H1 (cell line): ENCODE measurements at regions not wholly inside any gene's neighbourhood (a gene's known extent, or its start where the extent isn't known, plus 50 kb on each side); places are given as distances from the start of the nearest gene placed in this dataset.

Source experiments
- CTCF ChIA-PET: fragments of 300-600 bp; sonication (Branson Sonifier 250); formaldehyde crosslinking; loops from one replicate; lab custom pipeline; 2021; ENCODE audit not compliant: partially characterized antibody; lab: Charles Lee
- POLR2A ChIA-PET: fragments of 300-600 bp; sonication (Branson Sonifier 250); formaldehyde crosslinking; loops from one replicate; lab custom pipeline; 2021; ENCODE audit warnings: inconsistent platforms; ENCODE audit not compliant: partially characterized antibody; lab: Charles Lee
- DNase-seq, 2 experiments: peaks; one replicate each; pipeline versions ENCODE4 v3.0.0 to v3.0.0-alpha.2; 2010 to 2022; ENCODE audit warnings: low spot score in 2 of 2, low read depth in 1 of 2, mixed read lengths in 1 of 2
- FAIRE-seq: peaks from 2 replicates; lab custom pipeline; 2011; peaks lifted over from hg19 to GRCh38; lab: Jason Lieb, UNC
- H2AFZ ChIP-seq: 2 replicates; pipeline ENCODE4 v1.8.1; 2012; ENCODE audit warnings: low read length, inconsistent platforms
- H2AK5ac ChIP-seq: 2 replicates; pipeline ENCODE4 v1.6.1; 2013; ENCODE audit warnings: low read depth, low read length
- H2BK120ac ChIP-seq: replicated peaks from 2 replicates; pipeline ENCODE3; 2013; ENCODE audit warnings: low read depth, low read length, inconsistent platforms
- H2BK12ac ChIP-seq: 2 replicates; pipeline ENCODE4 v1.6.1; 2013; ENCODE audit warnings: low read depth, low read length
- H2BK15ac ChIP-seq: 2 replicates; pipeline ENCODE4 v1.6.1; 2013; ENCODE audit warnings: low read length
- H2BK20ac ChIP-seq: 2 replicates; pipeline ENCODE4 v1.6.1; 2013; ENCODE audit warnings: low read length
- H2BK5ac ChIP-seq: 2 replicates; pipeline ENCODE4 v1.6.1; 2013; ENCODE audit warnings: low read depth, low read length
- H3K14ac ChIP-seq: 2 replicates; pipeline ENCODE4 v1.6.1; 2013; ENCODE audit warnings: inconsistent platforms; ENCODE audit not compliant: insufficient read length
- H3K18ac ChIP-seq: 2 replicates; pipeline ENCODE4 v1.6.1; 2013; ENCODE audit warnings: low read length; ENCODE audit errors: extremely low read depth
- H3K23ac ChIP-seq: 2 replicates; pipeline ENCODE4 v1.6.1; 2013; ENCODE audit warnings: inconsistent platforms; ENCODE audit not compliant: insufficient read length
- H3K23me2 ChIP-seq: 2 replicates; pipeline ENCODE4 v1.6.1; 2013; ENCODE audit warnings: low read depth, low read length
- H3K27ac ChIP-seq: 2 replicates; pipeline ENCODE4 v1.6.1; 2011; ENCODE audit warnings: low read depth, low read length, inconsistent platforms
- H3K27me3 ChIP-seq, 4 experiments: replicated peaks in 1 of 4; 1 replicate in 1 of 4; 2 replicates in 3 of 4; pipeline versions ENCODE4 v1.6.1 to v1.8.1; 2011 to 2013; ENCODE audit warnings: low read length in 3 of 4, mild to moderate bottlenecking in 3 of 4, inconsistent platforms in 2 of 4, mixed read lengths in 2 of 4, moderate library complexity in 1 of 4; ENCODE audit not compliant: control insufficient read depth in 3 of 4, insufficient read depth in 3 of 4; ENCODE audit errors: extremely low read depth in 1 of 4
- H3K36me3 ChIP-seq, 4 experiments: 2 replicates each; pipeline versions ENCODE4 v1.6.1 to v1.8.1; 2011 to 2013; ENCODE audit warnings: mild to moderate bottlenecking in 4 of 4, low read length in 3 of 4, moderate library complexity in 2 of 4, control low read depth in 1 of 4, inconsistent platforms in 1 of 4; ENCODE audit not compliant: insufficient read depth in 4 of 4, control insufficient read depth in 2 of 4
- H3K4ac ChIP-seq: replicated peaks from 2 replicates; pipeline ENCODE3; 2013; ENCODE audit warnings: low read length, low read depth, mixed read lengths, inconsistent platforms; ENCODE audit not compliant: insufficient read length
- H3K4me1 ChIP-seq, 4 experiments: replicated peaks in 1 of 4; 1 replicate in 1 of 4; 2 replicates in 3 of 4; pipeline versions ENCODE4 v1.6.1 to v1.8.1; 2011 to 2013; ENCODE audit warnings: low read length in 3 of 4, inconsistent platforms in 2 of 4, mixed read lengths in 1 of 4; ENCODE audit not compliant: insufficient read depth in 4 of 4, control insufficient read depth in 3 of 4
- H3K4me2 ChIP-seq, 2 experiments: 2 replicates each; pipeline versions ENCODE4 v1.6.1 to v1.8.1; 2011 to 2013; ENCODE audit warnings: low read depth in 2 of 2, low read length in 2 of 2, control low read depth in 1 of 2, inconsistent platforms in 1 of 2, mild to moderate bottlenecking in 1 of 2; ENCODE audit not compliant: insufficient read depth in 1 of 2
- H3K4me3 ChIP-seq, 4 experiments: fragments of 200-600, 300-600 bp in 1 of 4; sonication (generic), shearing (Covaris generic), sonication (Bioruptor Twin) in 1 of 4; 2 replicates each; pipeline versions ENCODE4 v1.5.1 to v1.8.1; 2011 to 2016; ENCODE audit warnings: low read length in 4 of 4, low read depth in 3 of 4, control low read depth in 2 of 4, inconsistent platforms in 2 of 4, mild to moderate bottlenecking in 2 of 4, mixed read lengths in 1 of 4, moderate library complexity in 1 of 4; ENCODE audit not compliant: insufficient read depth in 2 of 4; ENCODE audit errors: extremely low read depth in 1 of 4
- H3K56ac ChIP-seq: replicated peaks from 2 replicates; pipeline ENCODE3; 2013; ENCODE audit warnings: low read depth, mild to moderate bottlenecking, mixed read lengths, low read length, inconsistent platforms; ENCODE audit not compliant: insufficient read length
- H3K79me1 ChIP-seq: 2 replicates; pipeline ENCODE4 v1.6.1; 2013; ENCODE audit warnings: low read depth, low read length, control low read depth
- H3K79me2 ChIP-seq, 2 experiments: 2 replicates each; pipeline versions ENCODE4 v1.6.1 to v1.8.1; 2012 to 2013; ENCODE audit warnings: low read length in 2 of 2, mild to moderate bottlenecking in 2 of 2, inconsistent platforms in 1 of 2; ENCODE audit not compliant: insufficient read depth in 2 of 2, control insufficient read depth in 1 of 2
- H3K9ac ChIP-seq, 4 experiments: replicated peaks in 1 of 4; 1 replicate in 1 of 4; 2 replicates in 3 of 4; pipeline versions ENCODE4 v1.6.1 to v1.8.1; 2011 to 2013; ENCODE audit warnings: low read depth in 3 of 4, low read length in 3 of 4, control low read depth in 2 of 4, mild to moderate bottlenecking in 2 of 4, moderate library complexity in 2 of 4, inconsistent platforms in 1 of 4; ENCODE audit errors: extremely low read depth in 1 of 4
- H3K9me3 ChIP-seq, 2 experiments: 2 replicates each; pipeline versions ENCODE4 v1.6.1 to v1.8.1; 2012 to 2013; ENCODE audit warnings: mild to moderate bottlenecking in 2 of 2, moderate library complexity in 2 of 2, control low read depth in 1 of 2, inconsistent platforms in 1 of 2, low read depth in 1 of 2, low read length in 1 of 2, mixed read lengths in 1 of 2; ENCODE audit not compliant: insufficient read depth in 2 of 2
- H4K20me1 ChIP-seq, 2 experiments: replicated peaks in 1 of 2; 2 replicates each; pipeline versions ENCODE3 to v1.8.1; 2011 to 2013; ENCODE audit warnings: inconsistent platforms in 2 of 2, low read length in 2 of 2, mild to moderate bottlenecking in 1 of 2; ENCODE audit not compliant: insufficient read depth in 2 of 2, control insufficient read depth in 1 of 2
- H4K5ac ChIP-seq: 2 replicates; pipeline ENCODE4 v1.6.1; 2013; ENCODE audit warnings: low read length, low read depth, mixed read lengths, inconsistent platforms; ENCODE audit not compliant: insufficient read length
- H4K8ac ChIP-seq: 2 replicates; pipeline ENCODE4 v1.8.0; 2013; ENCODE audit warnings: mild to moderate bottlenecking, moderate library complexity, low read length, inconsistent platforms; ENCODE audit not compliant: insufficient read depth; ENCODE audit errors: extremely low read depth
- H4K91ac ChIP-seq: replicated peaks from 2 replicates; pipeline ENCODE3; 2013; ENCODE audit warnings: low read length, mixed read lengths, inconsistent platforms; ENCODE audit not compliant: insufficient read length
- BRCA1 ChIP-seq: IDR thresholded peaks from 2 replicates; pipeline ENCODE4 v1.6.1; 2012; ENCODE audit warnings: low read depth, low read length, improper control_type of control experiment
- CBX5 ChIP-seq: fragments of 300-800, 300-1000 bp; sonication (generic); IDR thresholded peaks from 2 replicates; pipeline ENCODE4 v1.7.1; 2016; ENCODE audit warnings: antibody characterized with exemption, low read length, low read depth
- CHD2 ChIP-seq: IDR thresholded peaks from 2 replicates; pipeline ENCODE4 v1.6.1; 2012; ENCODE audit warnings: low read length, improper control_type of control experiment
- JUND ChIP-seq: IDR thresholded peaks from 2 replicates; pipeline ENCODE4 v1.6.1; 2011; ENCODE audit warnings: mild to moderate bottlenecking, improper control_type of control experiment, low read length
- MAFK ChIP-seq: IDR thresholded peaks from 2 replicates; pipeline ENCODE4 v1.6.1; 2012; ENCODE audit warnings: low read depth, mild to moderate bottlenecking, improper control_type of control experiment, low read length
- POLR2AphosphoS5 ChIP-seq: IDR thresholded peaks from 2 replicates; pipeline ENCODE4 v1.6.1; 2011; ENCODE audit warnings: low read depth, low read length
- RAD21 ChIP-seq, 2 experiments: IDR thresholded peaks in 1 of 2; conservative IDR thresholded peaks in 1 of 2; 2 replicates each; pipeline ENCODE4 v1.6.1; 2011; ENCODE audit warnings: low read depth in 2 of 2, low read length in 2 of 2, improper control_type of control experiment in 1 of 2, inconsistent platforms in 1 of 2, mild to moderate bottlenecking in 1 of 2, moderate library complexity in 1 of 2
- RFX5 ChIP-seq: IDR thresholded peaks from 2 replicates; pipeline ENCODE4 v1.6.1; 2011; ENCODE audit warnings: low read depth, low read length, improper control_type of control experiment, borderline replicate concordance
- RNF2 ChIP-seq: fragments of 200-900, 300-1000 bp; sonication (generic); IDR thresholded peaks from 2 replicates; pipeline ENCODE4 v1.7.1; 2016; ENCODE audit warnings: borderline replicate concordance, low read depth, mild to moderate bottlenecking, antibody characterized with exemption, low read length; ENCODE audit not compliant: poor library complexity, severe bottlenecking; ENCODE audit errors: missing control alignments
- TAF7 ChIP-seq: optimal IDR thresholded peaks from 2 replicates; pipeline ENCODE3; 2011; ENCODE audit warnings: low read depth, mild to moderate bottlenecking, inconsistent platforms, low read length, moderate library complexity, borderline replicate concordance
- TBP ChIP-seq: IDR thresholded peaks from 2 replicates; pipeline ENCODE4 v1.6.1; 2011; ENCODE audit warnings: low read depth, low read length, improper control_type of control experiment
- WGBS, 2 experiments: shearing (Covaris generic) in 1 of 2; methylation state at CpG; one replicate each; pipeline versions ENCODE4 v1.1.6 to v1.1.7; 2013 to 2015; ENCODE audit warnings: low lambda C conversion rate in 2 of 2, mixed read lengths in 2 of 2, inconsistent platforms in 1 of 2, low coverage in 1 of 2, missing lambda C conversion rate in 1 of 2; ENCODE audit not compliant: insufficient replicate concordance in 2 of 2, insufficient coverage in 1 of 2, insufficient read length in 1 of 2; ENCODE audit errors: extremely low coverage in 1 of 2, missing lambda C conversion rate in 1 of 2; 5-methylcytosine and 5-hydroxymethylcytosine counted together
- TF ChIP-seq, protein P1 (sequence below): IDR thresholded peaks from 2 replicates; pipeline ENCODE4 v1.6.1; 2011; ENCODE audit warnings: low read length, improper control_type of control experiment

- no peak overlapping the region for H2BK5ac ChIP-seq
- no peak overlapping the region for H2AK5ac ChIP-seq
- no peak overlapping the region for H3K4me2 ChIP-seq
- no peak overlapping the region for H4K91ac ChIP-seq
- no peak for DNase-seq
- H2BK20ac ChIP-seq, result no peak overlapping the region
- H3K9me3 ChIP-seq, result no peaks in the 10 kb centered on the region
- H2BK120ac ChIP-seq, result no peak overlapping the region
- no peak for FAIRE-seq
- H3K9ac ChIP-seq, result no peak overlapping the region
- no peak overlapping the region for H2BK15ac ChIP-seq
- H3K23me2 ChIP-seq, result 0 out of 2 replicates have a peak, but pooled peaks cover 1% of the 10 kb centered on the region
- no peak overlapping the region for H3K4me3 ChIP-seq
- H3K27ac ChIP-seq, result no peak overlapping the region
- no peak overlapping the region for H2BK12ac ChIP-seq
- H4K20me1 ChIP-seq, result no peaks in the 10 kb centered on the region
- H3K4me1 ChIP-seq, result peaks cover 0 to 5% (median under 1%) of the 10 kb centered on the region in 4 experiments; a peak in 2 of 7 replicates
- WGBS, 2 experiments, result 89% methylated on average over 5 of the region's 5 CpGs; no CpG with 5 or more reads in 1 of the 2 experiments
- H4K5ac ChIP-seq, result no peak overlapping the region
- H4K8ac ChIP-seq, result no peak overlapping the region
- no peaks in the 10 kb centered on the region for H3K79me2 ChIP-seq
- ChIA-PET POLR2A (interaction anchor here (1.1 kb wide), 1 partner anchor 13 kb away, joined by 3 read pairs; no protein-coding TSS in a partner anchor), CTCF (interaction anchor here (1.0 to 1.6 kb wide), 5 partner anchors 9 to 126 kb away, joined by 3 to 4 read pairs (median 3); no protein-coding TSS in a partner anchor)
- H3K4ac ChIP-seq, result no peak overlapping the region
- no peaks in the 10 kb centered on the region for H3K79me1 ChIP-seq
- H2AFZ ChIP-seq, result no peak overlapping the region
- no peak overlapping the region for H3K14ac ChIP-seq
- no peak overlapping the region for H3K18ac ChIP-seq
- peaks cover 0 to 3% (median 0%) of the 10 kb centered on the region in 4 experiments; a peak in 4 of 7 replicates for H3K27me3 ChIP-seq
- no peaks in the 10 kb centered on the region for H3K36me3 ChIP-seq
- H3K56ac ChIP-seq, result no peak overlapping the region
- H3K23ac ChIP-seq, result no peak overlapping the region
- TF ChIP-seq TBP (no peak), RFX5 (no peak), CBX5 (no peak), CHD2 (no peak), MAFK (no peak), RNF2 (no peak), JUND (no peak), RAD21 (IDR thresholded peaks at IDR 0.05 in 1 of 2, conservative IDR thresholded peaks at IDR 0.05 in 1 of 2; ENCODE audit: low read depth in 2 of 2, low read length in 2 of 2) (no peak), POLR2AphosphoS5 (no peak), BRCA1 (no peak), TAF7 (no peak)
- TF ChIP-seq, protein P1, sequence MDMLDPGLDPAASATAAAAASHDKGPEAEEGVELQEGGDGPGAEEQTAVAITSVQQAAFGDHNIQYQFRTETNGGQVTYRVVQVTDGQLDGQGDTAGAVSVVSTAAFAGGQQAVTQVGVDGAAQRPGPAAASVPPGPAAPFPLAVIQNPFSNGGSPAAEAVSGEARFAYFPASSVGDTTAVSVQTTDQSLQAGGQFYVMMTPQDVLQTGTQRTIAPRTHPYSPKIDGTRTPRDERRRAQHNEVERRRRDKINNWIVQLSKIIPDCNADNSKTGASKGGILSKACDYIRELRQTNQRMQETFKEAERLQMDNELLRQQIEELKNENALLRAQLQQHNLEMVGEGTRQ, result no peak
Measured at GRCh38 chr6:33901822-33902456, 98.1 kb upstream of the MLN start.
